ENCODE measurements at regions not wholly inside any gene's neighbourhood (a gene's known extent, or its start where the extent isn't known, plus 50 kb on each side); places are given as distances from the start of the nearest gene placed in this dataset.

DNA sequence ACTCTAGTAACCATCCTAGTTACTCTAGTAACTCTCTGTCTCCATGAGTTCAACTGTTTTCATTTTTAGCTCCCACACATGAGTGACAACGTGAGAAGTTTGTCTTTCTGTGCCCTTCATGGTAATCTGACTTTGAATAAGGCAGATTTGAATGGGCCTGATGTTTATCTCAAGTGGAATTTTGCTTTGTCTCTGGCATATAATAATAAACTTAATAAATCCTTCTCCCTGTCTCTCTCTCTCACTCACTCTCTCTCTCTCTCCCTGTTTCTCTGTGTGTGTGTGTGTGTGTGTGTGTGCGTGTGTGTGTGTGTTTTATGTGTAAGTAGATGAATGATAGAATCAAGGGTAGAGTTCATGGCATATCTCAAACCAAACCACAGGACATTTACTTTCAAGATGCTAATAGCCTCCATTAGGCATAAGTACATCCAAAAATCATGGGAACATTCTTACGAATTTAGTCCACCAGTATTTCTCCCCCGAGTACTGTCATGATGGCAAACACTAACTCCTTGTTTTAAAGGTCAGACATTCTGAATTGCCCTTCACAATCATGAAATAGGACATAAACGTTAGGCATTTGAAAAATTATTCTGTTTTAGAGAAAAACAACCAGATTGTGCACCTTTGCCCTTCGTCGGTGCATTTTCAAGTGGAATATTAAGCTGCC is 193.1 kb downstream of the SPATA18 start (continued):
- no peak for TF ChIP-seq EZH2 (IDR thresholded peaks at IDR 0.05; ENCODE audit: low read depth, low read length, severe bottlenecking)
- TF ChIP-seq SAP30 (IDR thresholded peaks at IDR 0.05; ENCODE audit: insufficient read depth, insufficient replicate concordance, low read length): no peak
- TF ChIP-seq TEAD4 (IDR thresholded peaks at IDR 0.05; ENCODE audit: low read depth, low read length): no peak
- TF ChIP-seq, protein P1, sequence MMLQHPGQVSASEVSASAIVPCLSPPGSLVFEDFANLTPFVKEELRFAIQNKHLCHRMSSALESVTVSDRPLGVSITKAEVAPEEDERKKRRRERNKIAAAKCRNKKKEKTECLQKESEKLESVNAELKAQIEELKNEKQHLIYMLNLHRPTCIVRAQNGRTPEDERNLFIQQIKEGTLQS (IDR thresholded peaks at IDR 0.05; ENCODE audit: insufficient read depth, low read depth, low read length): no peak

All from H1 (cell line).